Gastroesophageal sphincter (tissue), 4 donors: ENCODE measurements at regions not wholly inside any gene's neighbourhood (a gene's known extent, or its start where the extent isn't known, plus 50 kb on each side); places are given as distances from the start of the nearest gene placed in this dataset.

Experiments
- ATAC-seq: fragments of 150-250 bp; one replicate; pipeline ENCODE4 v1.9.1; 2016; ENCODE audit warnings: mild to moderate bottlenecking, moderate library complexity
- H3K27ac ChIP-seq, 4 donors: fragments of 200-600 bp; sonication (generic) in 3 of 4; 1 replicate in 3 of 4; 2 replicates in 1 of 4; pipeline ENCODE4 v1.5.1; 2016 to 2019
- H3K27me3 ChIP-seq: fragments of 200-600 bp; sonication (generic); one replicate; pipeline ENCODE4 v1.5.1; 2019
- H3K36me3 ChIP-seq, 2 donors: fragments of 200-600 bp; sonication (generic); one replicate each; pipeline ENCODE4 v1.5.1; 2019; ENCODE audit warnings: control low read depth in 1 of 2
- H3K4me1 ChIP-seq, 3 donors: fragments of 200-600 bp; sonication (generic); 1 replicate in 2 of 3; 2 replicates in 1 of 3; pipeline ENCODE4 v1.5.1; 2016 to 2019; ENCODE audit warnings: control low read depth in 2 of 3
- H3K4me3 ChIP-seq, 2 donors: fragments of 200-600 bp; sonication (generic); one replicate each; pipeline ENCODE4 v1.5.1; 2019; ENCODE audit warnings: mild to moderate bottlenecking in 1 of 2, moderate library complexity in 1 of 2
- H3K9me3 ChIP-seq, 3 donors: fragments of 200-600 bp; sonication (generic); one replicate each; pipeline ENCODE4 v1.5.1; 2017 to 2019; ENCODE audit warnings: control low read depth in 2 of 3
- CTCF ChIP-seq, 4 experiments: fragments of 200-600 bp in 2 of 4; fragments of 450-650 bp in 2 of 4; sonication (generic) in 1 of 4; IDR thresholded peaks; one replicate each; pipeline ENCODE4 v1.5.1; 2017 to 2019; ENCODE audit warnings: antibody characterized with exemption in 4 of 4, mild to moderate bottlenecking in 2 of 4, moderate library complexity in 2 of 4
- EP300 ChIP-seq: sonication (generic); formaldehyde crosslinking; IDR thresholded peaks from one replicate; pipeline ENCODE4 v1.6.1; 2017; ENCODE audit warnings: antibody characterized with exemption, mild to moderate bottlenecking
- POLR2A ChIP-seq, 2 donors: fragments of 450-650 bp; IDR thresholded peaks; one replicate each; pipeline ENCODE4 v1.6.1; 2017; ENCODE audit warnings: antibody characterized with exemption in 2 of 2, mild to moderate bottlenecking in 2 of 2, moderate library complexity in 1 of 2
- POLR2AphosphoS5 ChIP-seq: sonication (generic); formaldehyde crosslinking; IDR thresholded peaks from one replicate; pipeline ENCODE4 v1.6.1; 2017; ENCODE audit warnings: antibody characterized with exemption
- WGBS, 2 donors: methylation state at CpG; one replicate each; pipeline ENCODE4 v1.1.5; 2018; ENCODE audit warnings: low coverage in 1 of 2; 5-methylcytosine and 5-hydroxymethylcytosine counted together

- no peaks in the 10 kb centered on the region for H3K36me3 ChIP-seq
- H3K27ac ChIP-seq = no peak overlapping the region
- H3K9me3 ChIP-seq = no peaks in the 10 kb centered on the region
- WGBS, 2 donors = 66 to 78% methylated on average over 2 of the region's 2 CpGs
- TF ChIP-seq CTCF (IDR thresholded peaks at IDR 0.05) = no peak
- no peak for TF ChIP-seq POLR2A (IDR thresholded peaks at IDR 0.05)
- TF ChIP-seq POLR2AphosphoS5 = no peak
- no peak for TF ChIP-seq EP300
- ATAC-seq = no peak
- no peak overlapping the region for H3K4me3 ChIP-seq
- H3K27me3 ChIP-seq = no peaks in the 10 kb centered on the region
- no peaks in the 10 kb centered on the region for H3K4me1 ChIP-seq
Measured at GRCh38 chr2:185658750-185659149, 79.9 kb upstream of the FSIP2 start.

- H3K36me3 ChIP-seq = no peaks in the 10 kb centered on the region
- 94 to 100% methylated on average over 1 of the region's 1 CpG for WGBS, 2 donors
- H3K4me3 ChIP-seq = no peak overlapping the region
- H3K4me1 ChIP-seq = no peaks in the 10 kb centered on the region
- no peak for TF ChIP-seq CTCF (IDR thresholded peaks at IDR 0.05)
- no peaks in the 10 kb centered on the region for H3K9me3 ChIP-seq
- H3K27me3 ChIP-seq = no peaks in the 10 kb centered on the region
- H3K27ac ChIP-seq = no peak overlapping the region
- no peak for ATAC-seq
Measured at GRCh38 chr2:185663811-185664210, 74.8 kb upstream of the FSIP2 start.

- 63 to 81% methylated on average over 2 of the region's 2 CpGs for WGBS, 2 donors
- H3K36me3 ChIP-seq = no peaks in the 10 kb centered on the region
- TF ChIP-seq POLR2A (IDR thresholded peaks at IDR 0.05) (no peak), CTCF (IDR thresholded peaks at IDR 0.05) (no peak), POLR2AphosphoS5 (no peak), EP300 (no peak)
- H3K4me1 ChIP-seq = no peaks in the 10 kb centered on the region
- no peak overlapping the region for H3K4me3 ChIP-seq
- no peak for ATAC-seq
- H3K27ac ChIP-seq = no peak overlapping the region
- no peaks in the 10 kb centered on the region for H3K27me3 ChIP-seq
- H3K9me3 ChIP-seq = no peaks in the 10 kb centered on the region
Measured at GRCh38 chr2:185664384-185664783, 74.2 kb upstream of the FSIP2 start.

GRCh38 chr2:185665251-185665814 is 73.3 kb upstream of the FSIP2 start:
- H3K4me1 ChIP-seq = no peaks in the 10 kb centered on the region
- ATAC-seq = no peak
- no peak overlapping the region for H3K27ac ChIP-seq
- TF ChIP-seq CTCF (IDR thresholded peaks at IDR 0.05) (no peak), POLR2A (IDR thresholded peaks at IDR 0.05) (no peak), EP300 (no peak), POLR2AphosphoS5 (no peak)
- H3K4me3 ChIP-seq = no peak overlapping the region
- WGBS, 2 donors = 64 to 66% methylated on average over 1 to 2 of the region's 2 CpGs
- no peaks in the 10 kb centered on the region for H3K36me3 ChIP-seq
- no peaks in the 10 kb centered on the region for H3K27me3 ChIP-seq
- H3K9me3 ChIP-seq = no peaks in the 10 kb centered on the region

- TF ChIP-seq CTCF (IDR thresholded peaks at IDR 0.05) (no peak), POLR2A (IDR thresholded peaks at IDR 0.05) (no peak), POLR2AphosphoS5 (no peak), EP300 (no peak)
Measured at GRCh38 chr2:185667452-185667851, 71.2 kb upstream of the FSIP2 start.

More at GRCh38 chr2:185667452-185667851, 71.2 kb upstream of the FSIP2 start:
- no peak for ATAC-seq
- H3K9me3 ChIP-seq = no peaks in the 10 kb centered on the region
- 93 to 100% methylated on average over 1 to 2 of the region's 2 CpGs for WGBS, 2 donors
- H3K4me1 ChIP-seq = no peaks in the 10 kb centered on the region
- no peaks in the 10 kb centered on the region for H3K36me3 ChIP-seq
- H3K27ac ChIP-seq = no peak overlapping the region
- no peak overlapping the region for H3K4me3 ChIP-seq
- no peaks in the 10 kb centered on the region for H3K27me3 ChIP-seq
